Neuron (in vitro differentiated cells): ENCODE measurements at regions not wholly inside any gene's neighbourhood (a gene's known extent, or its start where the extent isn't known, plus 50 kb on each side); places are given as distances from the start of the nearest gene placed in this dataset.

ENCODE experiments used
- H2AFZ ChIP-seq: one replicate; pipeline ENCODE4 v1.6.1; 2013; ENCODE audit warnings: low read depth, mild to moderate bottlenecking, inconsistent platforms, low read length, moderate library complexity
- H3K27me3 ChIP-seq: one replicate; pipeline ENCODE4 v1.6.1; 2013; ENCODE audit warnings: low read length; ENCODE audit not compliant: insufficient read depth
- H3K36me3 ChIP-seq: one replicate; pipeline ENCODE4 v1.6.1; 2013; ENCODE audit warnings: low read length; ENCODE audit not compliant: insufficient read depth
- H3K4me1 ChIP-seq: one replicate; pipeline ENCODE4 v1.6.1; 2013; ENCODE audit warnings: low read length; ENCODE audit not compliant: insufficient read depth
- H3K4me3 ChIP-seq: 2 replicates; pipeline ENCODE4 v1.5.1; 2013; ENCODE audit warnings: mild to moderate bottlenecking, low read length, moderate library complexity
- H3K9me3 ChIP-seq: one replicate; pipeline ENCODE4 v1.6.1; 2013; ENCODE audit warnings: low read length

DNA sequence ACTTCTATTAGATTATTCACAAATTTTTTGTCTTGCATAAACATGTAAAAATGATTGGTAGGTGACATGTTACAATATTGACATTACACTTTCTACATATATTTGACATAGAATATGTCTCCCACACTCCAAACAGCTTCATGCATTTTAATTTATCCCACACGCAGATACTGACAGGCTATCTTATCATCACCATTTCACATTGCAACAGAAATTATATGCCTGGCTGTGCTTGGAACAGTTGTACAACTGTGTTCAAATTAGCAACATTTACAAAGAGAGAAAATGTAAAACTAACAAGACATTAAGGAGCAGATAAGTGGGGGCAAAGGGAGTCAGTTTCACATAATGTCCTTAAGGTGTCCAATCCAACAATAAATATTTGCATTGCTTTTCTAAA, 1208.5 kb downstream of the NSUN3 start:
- no peak overlapping the region for H3K4me3 ChIP-seq
- no peak overlapping the region for H2AFZ ChIP-seq
- H3K36me3 ChIP-seq: no peaks in the 10 kb centered on the region
- no peaks in the 10 kb centered on the region for H3K4me1 ChIP-seq
- H3K27me3 ChIP-seq: no peaks in the 10 kb centered on the region
- H3K9me3 ChIP-seq: no peaks in the 10 kb centered on the region

DNA sequence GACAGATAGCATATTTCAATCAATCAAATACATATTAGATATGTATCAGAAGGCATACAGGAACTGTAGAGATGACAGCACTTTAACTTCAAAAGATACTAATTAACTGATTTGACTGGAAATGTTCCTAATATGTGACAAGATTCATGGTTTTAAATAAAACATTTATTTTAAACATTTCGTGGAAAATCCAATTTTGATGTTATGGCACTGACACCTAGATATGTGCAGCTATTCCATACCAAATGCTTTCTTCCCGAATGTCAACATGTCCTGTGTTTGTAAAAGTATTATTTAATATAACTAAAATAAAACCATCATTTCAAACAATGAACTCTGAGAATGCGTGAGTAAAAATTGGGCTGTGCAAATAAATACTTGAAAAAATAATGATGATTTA, 1209.3 kb downstream of the NSUN3 start:
- Histone ChIP-seq H3K9me3 (no peaks in the 10 kb centered on the region), H3K4me1 (no peaks in the 10 kb centered on the region), H3K4me3 (no peak overlapping the region), H2AFZ (no peak overlapping the region), H3K36me3 (no peaks in the 10 kb centered on the region), H3K27me3 (no peaks in the 10 kb centered on the region)

DNA sequence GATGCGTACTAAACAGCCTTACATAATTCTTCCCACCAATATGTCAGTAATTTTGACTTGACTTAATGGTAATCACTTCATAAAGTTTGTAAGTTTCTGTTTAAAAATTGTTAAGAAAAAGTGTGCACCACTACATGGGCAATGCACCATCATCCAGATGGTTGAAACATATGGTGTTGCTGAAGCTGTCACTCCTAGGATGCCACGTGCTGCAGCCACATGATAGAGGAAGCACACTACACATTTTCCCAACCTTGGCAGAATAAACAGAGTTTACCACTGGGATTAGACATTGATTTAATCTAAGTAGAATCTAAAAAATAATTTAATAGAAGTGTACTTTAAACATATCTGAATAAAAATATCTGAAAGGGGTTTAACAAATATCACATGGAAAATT, 1209.9 kb downstream of the NSUN3 start:
- Histone ChIP-seq H3K9me3 (no peaks in the 10 kb centered on the region), H3K36me3 (no peaks in the 10 kb centered on the region), H2AFZ (no peak overlapping the region), H3K4me3 (no peak overlapping the region), H3K27me3 (no peaks in the 10 kb centered on the region), H3K4me1 (no peaks in the 10 kb centered on the region)

DNA sequence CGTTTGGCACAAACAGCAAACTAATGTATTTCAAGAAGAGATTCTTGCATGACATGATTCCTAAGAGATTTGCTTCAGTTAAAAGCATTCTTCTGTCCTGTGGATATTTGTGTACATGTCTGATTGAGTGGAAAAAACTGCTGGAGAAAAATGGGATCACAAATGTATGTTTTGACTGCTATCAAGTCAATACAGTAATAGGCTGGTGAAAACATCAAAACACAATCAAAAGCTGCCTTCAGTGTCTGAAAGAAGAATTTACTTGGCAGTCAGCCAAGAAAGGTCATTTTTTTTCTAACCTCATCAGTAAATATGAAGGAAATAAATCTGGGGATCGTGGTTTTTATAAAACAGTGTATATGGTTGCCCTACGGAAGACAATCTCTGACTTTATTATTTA, 1214.8 kb downstream of the NSUN3 start:
- no peaks in the 10 kb centered on the region for H3K36me3 ChIP-seq

DNA sequence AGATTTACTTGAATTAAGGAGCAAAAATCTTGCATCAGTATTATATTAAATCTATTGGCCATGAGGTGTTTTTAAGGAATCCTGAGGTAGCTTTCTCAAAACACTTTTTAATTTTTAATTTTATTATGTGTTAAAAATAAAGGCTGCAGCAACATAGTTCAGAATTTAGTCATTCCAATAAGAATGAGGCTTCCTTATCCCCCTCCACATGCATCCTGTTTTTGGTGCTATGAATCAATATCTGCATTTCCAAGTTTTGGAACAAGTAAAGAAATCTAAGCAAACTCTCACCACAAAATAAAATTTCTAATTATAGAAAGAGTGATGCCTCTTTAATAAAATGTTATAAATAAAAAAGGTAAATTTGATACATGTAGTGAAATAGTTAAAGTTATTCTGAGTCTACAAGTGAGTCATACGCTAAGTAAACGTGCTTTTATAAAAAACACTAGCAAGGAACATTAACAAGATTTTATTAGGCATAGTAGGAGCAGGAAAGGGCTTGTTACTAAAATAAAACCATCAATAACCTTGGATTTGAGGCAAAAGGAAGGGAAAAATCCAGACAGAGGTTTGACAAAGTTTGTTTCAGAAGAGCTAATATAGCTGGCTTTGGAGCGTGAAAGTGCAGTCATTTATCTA, 1218.0 kb downstream of the NSUN3 start:
- H3K4me1 ChIP-seq: no peaks in the 10 kb centered on the region
- no peak overlapping the region for H3K4me3 ChIP-seq
- no peaks in the 10 kb centered on the region for H3K27me3 ChIP-seq
- no peaks in the 10 kb centered on the region for H3K36me3 ChIP-seq
- H2AFZ ChIP-seq: no peak overlapping the region
- peaks cover 2% of the 10 kb centered on the region for H3K9me3 ChIP-seq

More for the DNA sequence above, 1214.8 kb downstream of the NSUN3 start:
- Histone ChIP-seq H3K4me3 (no peak overlapping the region), H3K9me3 (peaks cover 2% of the 10 kb centered on the region), H3K27me3 (no peaks in the 10 kb centered on the region), H2AFZ (no peak overlapping the region), H3K4me1 (no peaks in the 10 kb centered on the region)

DNA sequence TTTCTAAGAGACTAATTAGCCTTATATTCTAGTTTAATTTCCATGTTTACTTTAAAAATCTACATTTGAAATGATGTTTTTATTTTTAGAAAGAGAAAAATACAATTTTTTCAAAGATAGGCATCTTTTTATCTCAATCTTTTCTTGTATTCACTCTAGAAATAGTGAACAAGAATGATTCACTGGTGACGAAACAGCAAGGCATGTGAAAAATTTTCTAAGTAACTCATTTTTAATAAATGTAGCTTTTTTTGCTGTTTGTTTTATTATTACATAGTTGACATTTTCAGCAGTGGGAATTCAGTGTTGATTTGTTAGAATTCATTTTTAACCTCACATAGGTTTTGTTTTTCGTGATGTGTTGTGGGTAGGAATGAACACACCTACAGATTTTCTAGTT, 1226.4 kb downstream of the NSUN3 start:
- no peaks in the 10 kb centered on the region for H3K36me3 ChIP-seq
- no peak overlapping the region for H2AFZ ChIP-seq
- H3K9me3 ChIP-seq: no peaks in the 10 kb centered on the region
- no peak overlapping the region for H3K4me3 ChIP-seq
- H3K27me3 ChIP-seq: no peaks in the 10 kb centered on the region
- no peaks in the 10 kb centered on the region for H3K4me1 ChIP-seq

DNA sequence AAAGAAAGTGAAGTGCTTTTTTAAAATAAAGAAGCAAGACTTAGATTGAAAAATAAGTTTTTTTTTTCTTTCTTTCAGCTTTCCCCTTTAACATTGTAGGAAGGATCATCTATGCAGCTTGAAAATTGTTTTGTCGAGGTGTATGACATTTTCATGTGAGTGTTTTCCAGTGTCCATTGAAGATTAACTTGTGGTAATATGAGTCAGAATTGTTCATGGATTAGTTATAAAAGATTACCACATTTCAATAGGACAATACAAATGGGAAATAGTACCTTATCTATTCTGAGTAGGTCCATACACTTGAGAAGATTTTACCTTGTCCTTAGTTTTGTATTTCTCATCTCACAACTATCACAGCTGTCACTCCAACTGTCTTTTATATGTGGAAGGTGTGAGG, 1234.7 kb downstream of the NSUN3 start:
- Histone ChIP-seq H3K36me3 (no peaks in the 10 kb centered on the region), H3K9me3 (no peaks in the 10 kb centered on the region), H2AFZ (no peak overlapping the region), H3K27me3 (no peaks in the 10 kb centered on the region), H3K4me3 (no peak overlapping the region), H3K4me1 (no peaks in the 10 kb centered on the region)

DNA sequence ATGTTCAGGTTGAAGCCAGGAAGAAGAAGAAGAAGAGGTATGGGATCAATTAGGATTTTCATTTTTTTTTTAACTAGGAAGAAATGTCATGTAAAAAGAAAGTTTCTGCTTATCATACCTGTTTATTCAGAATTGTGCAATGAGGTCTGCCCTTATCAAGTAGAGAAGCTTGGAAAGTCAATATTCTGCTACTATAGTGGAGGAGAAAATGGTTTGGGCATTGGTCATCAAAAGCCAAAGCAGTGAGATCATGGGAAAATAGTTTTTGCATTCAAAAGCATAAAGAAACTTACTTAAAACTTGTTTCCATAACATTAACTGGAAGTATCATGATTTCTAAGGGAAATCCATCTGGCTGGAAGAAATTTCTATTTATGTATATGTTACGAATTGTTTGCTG, 1239.2 kb downstream of the NSUN3 start:
- Histone ChIP-seq H3K9me3 (no peaks in the 10 kb centered on the region), H3K36me3 (no peaks in the 10 kb centered on the region), H3K4me3 (no peak overlapping the region), H2AFZ (no peak overlapping the region), H3K4me1 (no peaks in the 10 kb centered on the region), H3K27me3 (no peaks in the 10 kb centered on the region)

DNA sequence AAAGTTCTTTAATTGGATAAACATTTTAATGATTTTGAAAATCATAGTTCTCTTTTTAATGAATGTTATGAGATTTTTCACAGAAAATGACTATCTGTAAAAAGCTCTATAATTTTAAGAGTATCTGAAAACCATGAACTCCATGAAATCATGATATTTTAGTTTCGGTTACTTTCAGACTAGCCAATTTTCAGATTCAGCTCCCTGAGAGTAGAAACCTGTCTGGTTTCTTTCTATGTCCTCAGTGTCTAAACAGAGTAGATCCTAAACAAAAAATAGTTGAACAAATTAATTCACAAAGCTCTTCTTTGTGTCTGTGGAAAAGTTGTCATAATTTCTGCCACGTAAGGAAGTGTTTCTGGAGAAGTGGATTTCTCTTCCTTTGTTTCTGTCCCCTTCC, 1247.7 kb downstream of the NSUN3 start:
- no peaks in the 10 kb centered on the region for H3K9me3 ChIP-seq

DNA sequence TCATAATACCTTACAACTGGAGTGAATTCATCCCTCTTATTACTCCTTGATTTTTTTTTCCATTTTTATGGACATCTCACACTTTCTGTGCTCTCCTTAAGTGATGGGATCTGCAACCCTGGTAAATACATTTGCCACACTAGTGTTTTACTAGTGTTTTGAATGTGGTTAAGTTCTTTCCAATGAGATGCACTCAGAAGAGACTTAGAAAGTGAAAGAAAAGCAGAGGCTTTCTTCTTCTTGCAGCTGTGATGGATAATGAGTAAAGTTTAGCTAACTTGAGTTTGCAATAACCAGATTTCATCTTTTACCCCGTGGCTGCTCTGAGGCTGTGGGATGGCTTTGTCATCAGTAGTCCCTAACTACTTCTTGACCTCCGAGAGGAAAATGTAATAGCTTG, 1248.4 kb downstream of the NSUN3 start:
- no peaks in the 10 kb centered on the region for H3K4me1 ChIP-seq
- H3K36me3 ChIP-seq: no peaks in the 10 kb centered on the region
- H3K27me3 ChIP-seq: no peaks in the 10 kb centered on the region
- no peaks in the 10 kb centered on the region for H3K9me3 ChIP-seq
- H3K4me3 ChIP-seq: no peak overlapping the region
- no peak overlapping the region for H2AFZ ChIP-seq

More for the DNA sequence above, 1247.7 kb downstream of the NSUN3 start:
- Histone ChIP-seq H2AFZ (no peak overlapping the region), H3K4me1 (no peaks in the 10 kb centered on the region), H3K4me3 (no peak overlapping the region), H3K36me3 (no peaks in the 10 kb centered on the region), H3K27me3 (no peaks in the 10 kb centered on the region)

DNA sequence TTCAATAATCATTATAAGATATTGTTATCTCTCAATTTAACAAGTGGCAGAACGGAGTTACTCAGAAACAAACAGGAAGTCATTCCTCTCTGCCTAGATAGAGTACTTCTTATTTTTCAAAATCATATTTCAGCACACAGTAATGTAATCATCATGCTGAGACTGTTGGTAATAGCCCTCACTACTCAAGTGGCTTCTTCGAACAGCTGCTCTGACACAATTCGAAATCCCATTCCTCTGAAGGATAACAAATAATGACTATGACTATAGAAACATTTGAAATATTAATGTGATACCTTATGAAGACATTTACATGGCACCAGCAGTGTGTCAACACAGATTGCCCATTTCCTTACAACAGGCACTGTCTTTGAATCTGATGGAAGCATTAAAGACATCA, 1249.8 kb downstream of the NSUN3 start:
- H3K4me3 ChIP-seq: no peak overlapping the region

DNA sequence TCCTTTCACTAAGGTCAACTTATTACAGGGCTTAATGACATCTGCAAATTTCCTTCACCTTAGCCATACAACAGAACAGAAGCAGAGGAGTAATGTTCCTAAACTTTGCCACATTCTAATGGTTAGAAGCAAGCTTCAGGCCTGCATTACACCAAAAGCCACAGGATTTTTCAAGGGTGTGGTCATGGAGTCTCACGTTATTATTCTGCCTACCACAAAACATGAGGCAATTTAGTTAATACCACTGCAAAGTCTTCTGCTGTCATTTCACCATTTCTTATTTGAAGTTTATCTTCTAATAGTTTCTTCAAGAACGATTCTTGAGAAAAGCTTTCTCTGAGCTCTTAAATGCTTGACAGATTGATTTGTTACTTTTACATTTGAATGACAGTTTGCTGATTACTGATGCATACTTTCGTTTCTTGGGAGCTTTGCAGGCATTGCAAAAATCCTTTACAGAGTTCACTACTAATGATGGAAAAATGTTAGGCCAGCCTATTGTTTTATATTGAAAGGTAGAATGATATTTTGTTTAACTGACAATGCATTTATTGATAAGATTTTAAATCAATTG, 1257.1 kb downstream of the NSUN3 start:
- no peaks in the 10 kb centered on the region for H3K9me3 ChIP-seq
- H3K4me3 ChIP-seq: peak overlapping the region; percentile 25
- peaks cover 12% of the 10 kb centered on the region for H3K4me1 ChIP-seq
- no peaks in the 10 kb centered on the region for H3K27me3 ChIP-seq
- H3K36me3 ChIP-seq: no peaks in the 10 kb centered on the region
- H2AFZ ChIP-seq: peak overlapping the region; percentile 28

More for the DNA sequence above, 1249.8 kb downstream of the NSUN3 start:
- no peaks in the 10 kb centered on the region for H3K9me3 ChIP-seq
- no peaks in the 10 kb centered on the region for H3K36me3 ChIP-seq
- no peak overlapping the region for H2AFZ ChIP-seq
- H3K4me1 ChIP-seq: no peaks in the 10 kb centered on the region
- no peaks in the 10 kb centered on the region for H3K27me3 ChIP-seq

DNA sequence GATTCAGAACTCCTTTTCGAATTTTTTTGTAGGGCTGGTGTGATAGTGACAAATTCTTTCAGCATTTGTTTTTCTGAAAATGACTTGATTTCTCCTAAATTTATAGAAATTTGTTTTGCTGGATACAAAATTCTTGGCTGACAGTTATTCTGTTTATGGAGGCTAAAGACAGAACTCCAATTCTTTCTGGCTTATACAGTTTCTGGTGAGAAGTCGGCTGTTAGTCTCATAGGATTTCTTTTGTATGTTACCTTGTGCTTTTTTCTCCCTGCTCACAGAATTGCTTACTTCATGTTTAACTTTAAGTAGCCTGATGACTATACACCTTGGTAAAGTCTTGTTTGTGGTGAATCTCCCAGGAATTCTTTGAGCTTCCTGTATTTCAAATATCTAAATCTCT, 1264.6 kb downstream of the NSUN3 start:
- H3K4me3 ChIP-seq: no peak overlapping the region

DNA sequence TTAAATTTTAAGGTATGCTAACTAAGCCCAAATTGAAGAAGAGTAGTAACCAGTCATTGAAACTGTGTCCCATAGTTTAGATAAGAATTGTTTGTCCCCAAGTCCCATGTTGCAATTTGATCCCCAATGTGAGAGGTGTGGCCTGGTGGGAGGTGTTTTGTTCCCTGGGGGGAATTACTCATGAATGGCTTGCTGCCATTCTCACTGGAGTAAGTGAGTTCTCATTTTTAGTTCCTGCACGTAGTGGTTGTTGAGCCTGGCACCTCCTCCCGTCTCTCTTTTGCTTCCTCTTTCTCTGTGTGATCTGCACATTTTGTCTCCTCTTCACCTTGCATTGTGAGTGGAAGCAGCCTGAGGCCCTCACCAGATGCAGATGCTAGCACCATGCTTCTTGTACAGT, 1271.0 kb downstream of the NSUN3 start:
- no peak overlapping the region for H2AFZ ChIP-seq
- H3K4me3 ChIP-seq: no peak overlapping the region
- no peaks in the 10 kb centered on the region for H3K27me3 ChIP-seq

More for the DNA sequence above, 1264.6 kb downstream of the NSUN3 start:
- Histone ChIP-seq H3K9me3 (no peaks in the 10 kb centered on the region), H2AFZ (no peak overlapping the region), H3K36me3 (no peaks in the 10 kb centered on the region), H3K27me3 (no peaks in the 10 kb centered on the region), H3K4me1 (no peaks in the 10 kb centered on the region)

More for the DNA sequence above, 1271.0 kb downstream of the NSUN3 start:
- Histone ChIP-seq H3K4me1 (no peaks in the 10 kb centered on the region), H3K36me3 (no peaks in the 10 kb centered on the region), H3K9me3 (no peaks in the 10 kb centered on the region)
